ENCODE measurements at regions not wholly inside any gene's neighbourhood (a gene's known extent, or its start where the extent isn't known, plus 50 kb on each side); places are given as distances from the start of the nearest gene placed in this dataset.

GRCh38 chr12:116431677-116432300, 127.4 kb upstream of the MAP1LC3B2 start:
- no peak overlapping the region for H3K27ac ChIP-seq (ENCODE audit: insufficient read depth, low read depth, low read length)
- CTCF ChIA-PET: no interaction called here
- no peaks in the 10 kb centered on the region for H3K36me3 ChIP-seq (ENCODE audit: control insufficient read depth in 2 of 2, extremely low read depth in 1 of 2, insufficient read depth in 2 of 2, low read length in 2 of 2)
- no peaks in the 10 kb centered on the region for H3K9me3 ChIP-seq (replicated peaks; ENCODE audit: control insufficient read depth, insufficient read depth, low read length)
- no peaks in the 10 kb centered on the region for H3K27me3 ChIP-seq (ENCODE audit: control insufficient read depth in 2 of 2, insufficient read depth in 2 of 2, low read length in 2 of 2)
- dilution Hi-C loops (cut with MboI; ENCODE audit: extremely low pct_ligation_motif_present, low sequenced_read_pairs): no loop called here
- FAIRE-seq (no peak), DNase-seq (ENCODE audit: low read depth, low spot score) (no peak)
- no peak overlapping the region for H3K4me3 ChIP-seq (replicated peaks in 1 of 3; ENCODE audit: insufficient read depth in 1 of 3, low read depth in 1 of 3, low read length in 3 of 3)
- no peaks in the 10 kb centered on the region for H3K9me1 ChIP-seq (replicated peaks; ENCODE audit: control insufficient read depth, extremely low read depth, insufficient read depth, low read length)
- POLR2A ChIA-PET: no interaction called here
- no peak overlapping the region for H3K9ac ChIP-seq (replicated peaks; ENCODE audit: extremely low read depth, insufficient read depth, low read length)
- H4K20me1 ChIP-seq (replicated peaks; ENCODE audit: control insufficient read depth, extremely low read depth, insufficient read depth, low read length): no peaks in the 10 kb centered on the region
- H3K4me1 ChIP-seq (ENCODE audit: control insufficient read depth, extremely low read depth, insufficient read depth, low read length): peaks cover 3% of the 10 kb centered on the region
- BruUV-seq (replicated peaks): no TSS peak
- TF ChIP-seq EZH2 (IDR thresholded peaks at IDR 0.05; ENCODE audit: borderline replicate concordance, low read depth, low read length, severe bottlenecking): no peak
- no peak for TF ChIP-seq GATA2 (IDR thresholded peaks at IDR 0.05; ENCODE audit: insufficient read depth, insufficient read length, low read depth, low read length)
- no peak for TF ChIP-seq FOS (IDR thresholded peaks at IDR 0.05; ENCODE audit: borderline replicate concordance, insufficient read depth, low read length)
- TF ChIP-seq MAX (IDR thresholded peaks at IDR 0.05; ENCODE audit: insufficient read depth, insufficient read length): no peak
- no peak for TF ChIP-seq POLR2A (IDR thresholded peaks at IDR 0.05; ENCODE audit: low read depth, low read length)
- no peak for TF ChIP-seq MYC (IDR thresholded peaks at IDR 0.05; ENCODE audit: low read depth, low read length)
- TF ChIP-seq POLR2AphosphoS5 (IDR thresholded peaks at IDR 0.05; ENCODE audit: insufficient read depth, low read depth, low read length): no peak
- no peak for TF ChIP-seq CTCF (IDR thresholded peaks at IDR 0.05; ENCODE audit: extremely low read depth in 1 of 2, insufficient read depth in 1 of 2, low read depth in 1 of 2, low read length in 2 of 2)
- TF ChIP-seq JUN (IDR thresholded peaks at IDR 0.05; ENCODE audit: borderline replicate concordance, insufficient read depth, insufficient read length, low read depth): no peak
- no peaks in the 10 kb centered on the region for H3K79me2 ChIP-seq (ENCODE audit: control insufficient read depth, insufficient read depth, low read length)
- no peak overlapping the region for H2AFZ ChIP-seq (ENCODE audit: low read depth, low read length)
- intact Hi-C loops (cut with micrococcal nuclease): loop anchor here (5.0 kb wide), 1 partner anchor 76 kb away; no protein-coding TSS in a partner anchor
- H3K4me2 ChIP-seq (ENCODE audit: insufficient read depth, low read length): no peak overlapping the region
